Effector memory CD4-positive, alpha-beta T cell (primary cell): ENCODE measurements at regions not wholly inside any gene's neighbourhood (a gene's known extent, or its start where the extent isn't known, plus 50 kb on each side); places are given as distances from the start of the nearest gene placed in this dataset.

Source experiments
- DNase-seq, 3 donors: peaks; one replicate each; pipeline ENCODE4 v3.0.0-alpha.2; 2020
- H3K27ac ChIP-seq: 2 replicates; pipeline ENCODE4 v1.7.0; 2013; ENCODE audit warnings: mild to moderate bottlenecking, low read length, moderate library complexity; ENCODE audit not compliant: insufficient read depth, poor library complexity, severe bottlenecking
- H3K27me3 ChIP-seq: replicated peaks from 2 replicates; pipeline ENCODE4 v1.7.0; 2013; ENCODE audit warnings: mild to moderate bottlenecking, low read length; ENCODE audit not compliant: insufficient read depth, control insufficient read depth, poor library complexity, severe bottlenecking
- H3K36me3 ChIP-seq: 2 replicates; pipeline ENCODE4 v1.7.0; 2013; ENCODE audit warnings: mild to moderate bottlenecking, low read length, moderate library complexity; ENCODE audit not compliant: control insufficient read depth, insufficient read depth
- H3K4me1 ChIP-seq: 2 replicates; pipeline ENCODE4 v1.7.0; 2013; ENCODE audit warnings: low read length, mild to moderate bottlenecking; ENCODE audit not compliant: control insufficient read depth, insufficient read depth, poor library complexity, severe bottlenecking
- H3K4me3 ChIP-seq: 2 replicates; pipeline ENCODE4 v1.7.0; 2013; ENCODE audit warnings: low read length, low read depth, mild to moderate bottlenecking; ENCODE audit not compliant: insufficient read depth, poor library complexity, severe bottlenecking
- H3K9me3 ChIP-seq: 2 replicates; pipeline ENCODE4 v1.7.0; 2013; ENCODE audit warnings: mild to moderate bottlenecking, low read length, moderate library complexity; ENCODE audit not compliant: control insufficient read depth

DNA sequence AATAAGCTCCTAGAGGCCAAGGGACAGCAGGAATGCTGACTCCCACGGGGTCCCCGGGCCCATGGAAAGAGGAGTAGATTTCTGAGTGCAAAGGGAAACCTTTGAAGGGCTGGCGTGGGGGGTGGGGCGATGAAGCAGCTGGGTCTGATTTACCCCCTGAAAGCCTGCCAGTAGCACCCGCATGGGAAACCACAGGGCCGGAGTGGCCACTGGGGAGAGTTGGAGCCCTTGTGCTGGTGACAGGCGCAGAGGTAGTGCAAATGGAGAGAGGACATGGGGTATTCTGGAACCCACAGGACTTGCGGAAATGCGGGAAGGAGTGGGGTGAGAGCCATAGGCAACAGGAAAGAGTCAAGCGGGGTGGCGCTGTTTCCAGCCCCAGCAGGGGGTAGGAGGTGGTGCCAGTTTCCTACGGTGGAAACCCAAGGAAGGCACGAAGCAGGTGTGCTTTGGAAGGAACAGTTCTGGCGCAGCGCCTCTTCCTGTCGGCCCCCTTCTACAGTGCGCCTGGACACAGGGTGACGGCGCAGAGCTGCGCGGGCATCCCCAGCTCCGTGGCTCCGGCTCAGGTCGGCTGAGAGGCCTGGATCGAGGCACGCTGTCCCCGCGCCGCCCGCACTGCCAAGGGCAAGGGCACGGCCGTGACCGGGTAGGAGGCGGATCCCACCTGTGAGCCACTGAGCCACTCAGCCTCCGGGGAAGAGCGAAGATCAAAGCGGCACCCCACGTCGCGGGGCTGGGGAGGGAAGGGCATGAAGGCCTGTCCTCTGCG, 149.0 kb upstream of the GLI2 start:
- no peaks in the 10 kb centered on the region for H3K4me1 ChIP-seq
- H3K27me3 ChIP-seq, result peaks cover 5% of the 10 kb centered on the region

DNA sequence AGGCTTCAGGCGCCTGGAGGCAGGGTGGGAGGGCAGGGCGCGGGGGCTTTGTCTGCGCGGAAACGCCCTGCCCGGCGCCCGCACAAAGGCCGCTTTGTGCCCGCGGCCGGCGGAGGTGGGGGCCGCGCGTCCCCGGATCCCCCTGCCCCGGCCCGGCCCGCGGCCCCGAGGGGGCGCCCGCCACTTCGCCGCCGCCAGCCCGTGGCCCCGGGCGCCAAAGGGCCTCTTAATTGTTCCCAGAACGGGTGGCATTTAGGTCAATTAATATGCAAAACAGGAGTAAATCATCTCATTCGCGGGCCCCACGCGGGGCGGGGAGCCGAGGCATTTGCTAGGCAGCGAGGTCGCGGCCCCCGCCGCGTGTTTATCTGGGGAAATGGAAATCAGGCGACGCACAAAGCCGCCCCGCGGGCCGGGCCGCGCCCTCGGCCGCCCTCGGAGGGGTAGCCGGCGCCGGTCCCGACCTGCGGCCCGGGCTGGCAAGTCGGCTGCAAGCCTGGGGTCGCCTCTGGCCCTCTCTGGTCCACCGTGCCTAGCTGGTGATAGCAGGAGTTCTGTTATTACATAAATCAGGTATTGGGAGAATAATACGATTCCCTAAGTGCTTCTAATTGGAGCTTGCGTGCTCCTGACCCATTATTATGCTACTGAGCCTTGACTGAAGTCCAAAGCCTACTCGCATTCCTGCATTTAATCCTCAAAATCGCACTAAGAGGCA, 148.2 kb upstream of the GLI2 start:
- no peak overlapping the region for H3K27ac ChIP-seq
- H3K9me3 ChIP-seq, result no peaks in the 10 kb centered on the region
- DNase-seq, result no peak
- H3K4me1 ChIP-seq, result no peaks in the 10 kb centered on the region
- H3K36me3 ChIP-seq, result no peaks in the 10 kb centered on the region
- H3K4me3 ChIP-seq, result no peak overlapping the region
- peaks cover 5% of the 10 kb centered on the region for H3K27me3 ChIP-seq

More for the DNA sequence above, 149.0 kb upstream of the GLI2 start:
- H3K4me3 ChIP-seq, result no peak overlapping the region
- no peak for DNase-seq
- no peaks in the 10 kb centered on the region for H3K36me3 ChIP-seq
- H3K9me3 ChIP-seq, result no peaks in the 10 kb centered on the region
- H3K27ac ChIP-seq, result no peak overlapping the region

GRCh38 chr2:120587997-120588336, 147.7 kb upstream of the GLI2 start:
- H3K36me3 ChIP-seq, result no peaks in the 10 kb centered on the region
- no peaks in the 10 kb centered on the region for H3K9me3 ChIP-seq
- H3K27me3 ChIP-seq, result peaks cover 5% of the 10 kb centered on the region
- H3K4me3 ChIP-seq, result no peak overlapping the region
- no peaks in the 10 kb centered on the region for H3K4me1 ChIP-seq
- no peak overlapping the region for H3K27ac ChIP-seq
- no peak for DNase-seq

- DNase-seq, result no peak
- Histone ChIP-seq H3K4me3 (no peak overlapping the region), H3K27me3 (peaks cover 5% of the 10 kb centered on the region), H3K27ac (no peak overlapping the region), H3K4me1 (no peaks in the 10 kb centered on the region), H3K9me3 (no peaks in the 10 kb centered on the region), H3K36me3 (no peaks in the 10 kb centered on the region)
These were observed 145.7 kb upstream of the GLI2 start for GRCh38 chr2:120589771-120590608.

- H3K36me3 ChIP-seq, result no peaks in the 10 kb centered on the region
- DNase-seq, result no peak
- H3K27me3 ChIP-seq, result peaks cover 5% of the 10 kb centered on the region
- no peak overlapping the region for H3K4me3 ChIP-seq
- H3K4me1 ChIP-seq, result no peaks in the 10 kb centered on the region
- no peaks in the 10 kb centered on the region for H3K9me3 ChIP-seq
- H3K27ac ChIP-seq, result no peak overlapping the region
These were observed 144.8 kb upstream of the GLI2 start for GRCh38 chr2:120590841-120591240.

- Histone ChIP-seq H3K27me3 (peaks cover 5% of the 10 kb centered on the region), H3K4me1 (no peaks in the 10 kb centered on the region), H3K36me3 (no peaks in the 10 kb centered on the region), H3K4me3 (no peak overlapping the region), H3K27ac (no peak overlapping the region), H3K9me3 (no peaks in the 10 kb centered on the region)
- no peak for DNase-seq
These were observed 144.1 kb upstream of the GLI2 start for GRCh38 chr2:120591572-120591971.

- DNase-seq, result no peak
These were observed 143.6 kb upstream of the GLI2 start for GRCh38 chr2:120592084-120592483.

DNA sequence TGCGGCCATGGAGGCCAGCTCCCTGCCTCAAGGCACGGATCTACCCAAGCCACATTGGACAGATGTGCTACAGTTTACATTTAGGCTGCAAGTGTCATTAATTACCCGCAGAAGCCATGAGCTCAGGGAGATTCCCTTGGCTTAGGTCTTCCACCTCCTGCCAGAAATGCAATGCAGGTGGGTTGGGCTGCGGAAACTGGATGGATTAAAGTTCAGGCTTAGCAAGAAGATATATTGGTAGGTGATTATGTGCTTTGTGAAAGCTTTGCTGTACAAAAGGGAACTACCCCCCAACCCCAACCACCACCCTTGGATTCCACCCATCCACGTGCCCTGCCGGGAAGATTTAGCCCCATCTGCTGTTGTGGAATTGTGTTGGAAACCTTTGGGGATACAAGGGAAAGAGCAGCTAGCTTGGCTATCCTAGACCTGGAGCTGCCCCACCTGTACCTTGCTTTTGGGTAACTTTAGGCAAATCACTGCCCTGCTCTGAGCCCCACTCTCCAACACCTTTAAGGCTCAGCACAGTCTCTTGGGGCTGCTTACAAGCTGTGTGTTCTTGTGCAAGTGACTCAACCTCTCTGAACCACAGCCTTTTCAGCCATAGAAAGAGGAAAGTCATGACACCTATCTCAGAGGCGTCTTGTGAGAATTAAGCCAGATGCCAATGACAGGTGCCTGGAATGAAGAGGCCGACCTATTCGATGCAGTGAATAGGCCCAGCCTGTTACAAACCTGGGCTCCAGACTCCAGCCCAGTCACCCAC, 141.6 kb upstream of the GLI2 start:
- no peaks in the 10 kb centered on the region for H3K36me3 ChIP-seq
- H3K27me3 ChIP-seq, result no peaks in the 10 kb centered on the region
- no peak overlapping the region for H3K4me3 ChIP-seq
- DNase-seq, result no peak
- H3K27ac ChIP-seq, result no peak overlapping the region
- H3K9me3 ChIP-seq, result no peaks in the 10 kb centered on the region
- H3K4me1 ChIP-seq, result no peaks in the 10 kb centered on the region

More at GRCh38 chr2:120592084-120592483, 143.6 kb upstream of the GLI2 start:
- H3K4me1 ChIP-seq, result no peaks in the 10 kb centered on the region
- H3K36me3 ChIP-seq, result no peaks in the 10 kb centered on the region
- H3K4me3 ChIP-seq, result no peak overlapping the region
- peaks cover 5% of the 10 kb centered on the region for H3K27me3 ChIP-seq
- H3K9me3 ChIP-seq, result no peaks in the 10 kb centered on the region
- no peak overlapping the region for H3K27ac ChIP-seq

- Histone ChIP-seq H3K27ac (no peak overlapping the region), H3K4me1 (no peaks in the 10 kb centered on the region), H3K4me3 (no peak overlapping the region), H3K9me3 (no peaks in the 10 kb centered on the region), H3K36me3 (no peaks in the 10 kb centered on the region), H3K27me3 (no peaks in the 10 kb centered on the region)
- DNase-seq, result no peak
These were observed 140.6 kb upstream of the GLI2 start for GRCh38 chr2:120594856-120595685.
